ENCODE measurements at regions not wholly inside any gene's neighbourhood (a gene's known extent, or its start where the extent isn't known, plus 50 kb on each side); places are given as distances from the start of the nearest gene placed in this dataset.

- H3K9me3 ChIP-seq (ENCODE audit: control insufficient read depth, insufficient read depth, low read length) = no peaks in the 10 kb centered on the region
- no peaks in the 10 kb centered on the region for H3K27me3 ChIP-seq (ENCODE audit: control insufficient read depth, insufficient read depth, low read length)
- no CpG with 5 or more reads among the region's 2 CpGs for WGBS (ENCODE audit: insufficient coverage, insufficient read length)
- H3K4me1 ChIP-seq (ENCODE audit: control insufficient read depth, insufficient read depth, low read length) = no peaks in the 10 kb centered on the region
- no peak overlapping the region for H3K4me3 ChIP-seq (ENCODE audit: low read length)
- no peak overlapping the region for H3K27ac ChIP-seq (ENCODE audit: low read length)
- no peak for DNase-seq (ENCODE audit: low read depth, low spot score)
- no peaks in the 10 kb centered on the region for H3K36me3 ChIP-seq (ENCODE audit: control insufficient read depth, insufficient read depth, low read length)
Observed at GRCh38 chr2:150631236-150631821, 143.9 kb upstream of the RND3 start.

GRCh38 chr2:150630587-150631235 is 143.2 kb upstream of the RND3 start:
- H3K4me1 ChIP-seq (ENCODE audit: control insufficient read depth, insufficient read depth, low read length) = no peaks in the 10 kb centered on the region
- no peaks in the 10 kb centered on the region for H3K27me3 ChIP-seq (ENCODE audit: control insufficient read depth, insufficient read depth, low read length)
- WGBS (ENCODE audit: insufficient coverage, insufficient read length) = no CpG with 5 or more reads among the region's 3 CpGs
- H3K27ac ChIP-seq (ENCODE audit: low read length) = no peak overlapping the region
- H3K4me3 ChIP-seq (ENCODE audit: low read length) = no peak overlapping the region
- no peaks in the 10 kb centered on the region for H3K36me3 ChIP-seq (ENCODE audit: control insufficient read depth, insufficient read depth, low read length)
- no peaks in the 10 kb centered on the region for H3K9me3 ChIP-seq (ENCODE audit: control insufficient read depth, insufficient read depth, low read length)
- DNase-seq (ENCODE audit: low read depth, low spot score) = no peak

GRCh38 chr2:150627526-150627925 is 140.1 kb upstream of the RND3 start:
- no peaks in the 10 kb centered on the region for H3K27me3 ChIP-seq (ENCODE audit: control insufficient read depth, insufficient read depth, low read length)
- H3K36me3 ChIP-seq (ENCODE audit: control insufficient read depth, insufficient read depth, low read length) = no peaks in the 10 kb centered on the region
- no peak overlapping the region for H3K4me3 ChIP-seq (ENCODE audit: low read length)
- no peak overlapping the region for H3K27ac ChIP-seq (ENCODE audit: low read length)
- H3K9me3 ChIP-seq (ENCODE audit: control insufficient read depth, insufficient read depth, low read length) = no peaks in the 10 kb centered on the region
- DNase-seq (ENCODE audit: low read depth, low spot score) = no peak
- H3K4me1 ChIP-seq (ENCODE audit: control insufficient read depth, insufficient read depth, low read length) = no peaks in the 10 kb centered on the region

- H3K9me3 ChIP-seq (ENCODE audit: control insufficient read depth, insufficient read depth, low read length) = no peaks in the 10 kb centered on the region
- H3K4me3 ChIP-seq (ENCODE audit: low read length) = no peak overlapping the region
- WGBS (ENCODE audit: insufficient coverage, insufficient read length) = no CpG with 5 or more reads among the region's 1 CpG
- H3K27me3 ChIP-seq (ENCODE audit: control insufficient read depth, insufficient read depth, low read length) = no peaks in the 10 kb centered on the region
- no peaks in the 10 kb centered on the region for H3K36me3 ChIP-seq (ENCODE audit: control insufficient read depth, insufficient read depth, low read length)
- no peaks in the 10 kb centered on the region for H3K4me1 ChIP-seq (ENCODE audit: control insufficient read depth, insufficient read depth, low read length)
- no peak overlapping the region for H3K27ac ChIP-seq (ENCODE audit: low read length)
- no peak for DNase-seq (ENCODE audit: low read depth, low spot score)
Observed at GRCh38 chr2:150626934-150627411, 139.5 kb upstream of the RND3 start.

GRCh38 chr2:150625741-150626140 is 138.3 kb upstream of the RND3 start:
- H3K36me3 ChIP-seq (ENCODE audit: control insufficient read depth, insufficient read depth, low read length) = no peaks in the 10 kb centered on the region
- no peaks in the 10 kb centered on the region for H3K27me3 ChIP-seq (ENCODE audit: control insufficient read depth, insufficient read depth, low read length)
- no CpG with 5 or more reads among the region's 2 CpGs for WGBS (ENCODE audit: insufficient coverage, insufficient read length)
- no peak overlapping the region for H3K27ac ChIP-seq (ENCODE audit: low read length)
- no peaks in the 10 kb centered on the region for H3K4me1 ChIP-seq (ENCODE audit: control insufficient read depth, insufficient read depth, low read length)
- DNase-seq (ENCODE audit: low read depth, low spot score) = no peak
- no peaks in the 10 kb centered on the region for H3K9me3 ChIP-seq (ENCODE audit: control insufficient read depth, insufficient read depth, low read length)
- no peak overlapping the region for H3K4me3 ChIP-seq (ENCODE audit: low read length)

GRCh38 chr2:150625303-150625702 is 137.8 kb upstream of the RND3 start:
- H3K27ac ChIP-seq (ENCODE audit: low read length) = no peak overlapping the region
- H3K27me3 ChIP-seq (ENCODE audit: control insufficient read depth, insufficient read depth, low read length) = no peaks in the 10 kb centered on the region
- DNase-seq (ENCODE audit: low read depth, low spot score) = no peak
- no peaks in the 10 kb centered on the region for H3K36me3 ChIP-seq (ENCODE audit: control insufficient read depth, insufficient read depth, low read length)
- no peaks in the 10 kb centered on the region for H3K9me3 ChIP-seq (ENCODE audit: control insufficient read depth, insufficient read depth, low read length)
- H3K4me3 ChIP-seq (ENCODE audit: low read length) = no peak overlapping the region
- H3K4me1 ChIP-seq (ENCODE audit: control insufficient read depth, insufficient read depth, low read length) = no peaks in the 10 kb centered on the region

- H3K27me3 ChIP-seq (ENCODE audit: control insufficient read depth, insufficient read depth, low read length) = no peaks in the 10 kb centered on the region
- WGBS (ENCODE audit: insufficient coverage, insufficient read length) = no CpG with 5 or more reads among the region's 5 CpGs
- H3K4me3 ChIP-seq (ENCODE audit: low read length) = no peak overlapping the region
- DNase-seq (ENCODE audit: low read depth, low spot score) = no peak
- no peaks in the 10 kb centered on the region for H3K36me3 ChIP-seq (ENCODE audit: control insufficient read depth, insufficient read depth, low read length)
- no peaks in the 10 kb centered on the region for H3K4me1 ChIP-seq (ENCODE audit: control insufficient read depth, insufficient read depth, low read length)
- no peaks in the 10 kb centered on the region for H3K9me3 ChIP-seq (ENCODE audit: control insufficient read depth, insufficient read depth, low read length)
- no peak overlapping the region for H3K27ac ChIP-seq (ENCODE audit: low read length)
Observed at GRCh38 chr2:150624001-150624401, 136.5 kb upstream of the RND3 start.

GRCh38 chr2:150621526-150622213 is 134.2 kb upstream of the RND3 start:
- H3K27ac ChIP-seq (ENCODE audit: low read length) = no peak overlapping the region
- no CpG with 5 or more reads among the region's 4 CpGs for WGBS (ENCODE audit: insufficient coverage, insufficient read length)

GRCh38 chr2:150620855-150621254 is 133.4 kb upstream of the RND3 start:
- Histone ChIP-seq H3K4me1 (ENCODE audit: control insufficient read depth, insufficient read depth, low read length) (no peaks in the 10 kb centered on the region), H3K27me3 (ENCODE audit: control insufficient read depth, insufficient read depth, low read length) (no peaks in the 10 kb centered on the region), H3K4me3 (ENCODE audit: low read length) (no peak overlapping the region), H3K9me3 (ENCODE audit: control insufficient read depth, insufficient read depth, low read length) (no peaks in the 10 kb centered on the region), H3K36me3 (ENCODE audit: control insufficient read depth, insufficient read depth, low read length) (no peaks in the 10 kb centered on the region), H3K27ac (ENCODE audit: low read length) (no peak overlapping the region)
- WGBS (ENCODE audit: insufficient coverage, insufficient read length) = no CpG with 5 or more reads among the region's 6 CpGs
- DNase-seq (ENCODE audit: low read depth, low spot score) = no peak

More at GRCh38 chr2:150621526-150622213, 134.2 kb upstream of the RND3 start:
- no peak for DNase-seq (ENCODE audit: low read depth, low spot score)
- H3K36me3 ChIP-seq (ENCODE audit: control insufficient read depth, insufficient read depth, low read length) = no peaks in the 10 kb centered on the region
- H3K4me3 ChIP-seq (ENCODE audit: low read length) = no peak overlapping the region
- H3K4me1 ChIP-seq (ENCODE audit: control insufficient read depth, insufficient read depth, low read length) = no peaks in the 10 kb centered on the region
- H3K9me3 ChIP-seq (ENCODE audit: control insufficient read depth, insufficient read depth, low read length) = no peaks in the 10 kb centered on the region
- H3K27me3 ChIP-seq (ENCODE audit: control insufficient read depth, insufficient read depth, low read length) = no peaks in the 10 kb centered on the region

- no peak overlapping the region for H3K4me3 ChIP-seq (ENCODE audit: low read length)
- H3K36me3 ChIP-seq (ENCODE audit: control insufficient read depth, insufficient read depth, low read length) = no peaks in the 10 kb centered on the region
- no peaks in the 10 kb centered on the region for H3K9me3 ChIP-seq (ENCODE audit: control insufficient read depth, insufficient read depth, low read length)
- no peaks in the 10 kb centered on the region for H3K27me3 ChIP-seq (ENCODE audit: control insufficient read depth, insufficient read depth, low read length)
- no peaks in the 10 kb centered on the region for H3K4me1 ChIP-seq (ENCODE audit: control insufficient read depth, insufficient read depth, low read length)
- no peak overlapping the region for H3K27ac ChIP-seq (ENCODE audit: low read length)
- DNase-seq (ENCODE audit: low read depth, low spot score) = no peak
Observed at GRCh38 chr2:150620416-150620815, 132.9 kb upstream of the RND3 start.
